ENCODE measurements at regions not wholly inside any gene's neighbourhood (a gene's known extent, or its start where the extent isn't known, plus 50 kb on each side); places are given as distances from the start of the nearest gene placed in this dataset.
A peak's percentile ranks its signal among the peaks of the same experiment; 100 is the strongest.

- Histone ChIP-seq H3K4me1 (peaks cover 0 to 3% of the 10 kb centered on the region in 2 donors), H3K27me3 (no peaks in the 10 kb centered on the region), H3K36me3 (no peaks in the 10 kb centered on the region), H3K9me3 (no peaks in the 10 kb centered on the region), H3K27ac (no peak overlapping the region), H3K4me3 (no peak overlapping the region)
- no peak for TF ChIP-seq POLR2AphosphoS5 (IDR thresholded peaks at IDR 0.05)
- no peak for TF ChIP-seq CTCF (IDR thresholded peaks at IDR 0.05)
- no peak for TF ChIP-seq POLR2A (IDR thresholded peaks at IDR 0.05)
- intact Hi-C loops (cut with DNase I; ENCODE audit: low total_unique reads): no loop called here
- DNase-seq (ENCODE audit: low spot score in 2 of 2): no peak
Observed at GRCh38 chr5:93805616-93806379, 64.4 kb upstream of the POU5F2 start.

DNA sequence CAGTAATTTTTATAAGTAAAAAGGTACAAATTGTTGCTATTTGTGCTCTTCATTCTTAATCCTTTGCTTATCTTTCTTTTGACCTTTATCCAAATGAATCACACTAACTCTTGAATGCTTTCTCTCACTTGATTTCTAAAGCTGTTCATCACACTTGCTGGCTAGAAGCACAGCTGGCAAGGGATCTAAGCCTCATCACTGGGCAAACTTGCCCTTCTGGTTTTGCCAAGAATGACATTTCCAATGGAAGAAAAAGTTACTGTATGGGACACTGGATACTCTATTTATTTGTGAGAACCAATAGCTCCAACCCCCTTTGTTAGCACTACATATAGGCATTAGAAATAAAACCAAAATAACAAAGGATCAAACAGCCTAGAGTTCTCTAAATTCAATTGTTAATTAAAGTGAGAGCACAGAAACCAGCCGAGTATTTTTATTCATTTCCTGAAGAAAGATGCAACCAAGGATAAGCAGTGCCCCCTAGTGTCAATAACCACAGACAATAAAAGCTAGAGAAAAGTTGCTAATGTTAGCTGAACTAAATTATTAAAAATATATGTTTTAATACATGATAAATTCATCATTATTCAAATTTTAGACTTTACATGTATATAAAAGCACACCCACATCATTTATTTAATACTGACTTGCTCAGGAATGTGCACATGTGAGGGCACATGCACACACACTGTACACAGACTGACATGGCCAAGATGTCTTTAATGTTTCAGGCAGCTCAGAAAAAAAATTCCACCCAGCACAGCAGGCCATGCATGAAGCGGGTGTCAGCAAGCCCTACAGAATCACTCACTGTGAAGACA lies 59.8 kb upstream of the POU5F2 start:
- Histone ChIP-seq H3K27ac (no peak overlapping the region), H3K4me3 (no peak overlapping the region), H3K36me3 (no peaks in the 10 kb centered on the region), H3K4me1 (peaks cover 0 to 5% of the 10 kb centered on the region in 2 donors), H3K27me3 (no peaks in the 10 kb centered on the region), H3K9me3 (no peaks in the 10 kb centered on the region)
- DNase-seq (ENCODE audit: low spot score in 2 of 2): no peak
- no peak for TF ChIP-seq POLR2AphosphoS5 (IDR thresholded peaks at IDR 0.05)
- TF ChIP-seq CTCF (IDR thresholded peaks at IDR 0.05): peak in 2 of 3 donors; percentile 36 to 50
- TF ChIP-seq POLR2A (IDR thresholded peaks at IDR 0.05): no peak
- intact Hi-C loops (cut with DNase I; ENCODE audit: low total_unique reads): loop anchor here (5.0 kb wide), 1 partner anchor 189 kb away; no protein-coding TSS in a partner anchor

GRCh38 chr5:93794954-93795353 lies 53.6 kb upstream of the POU5F2 start:
- no peaks in the 10 kb centered on the region for H3K9me3 ChIP-seq
- H3K4me3 ChIP-seq: no peak overlapping the region
- no peak overlapping the region for H3K27ac ChIP-seq
- no peak for TF ChIP-seq CTCF (IDR thresholded peaks at IDR 0.05)
- TF ChIP-seq POLR2A (IDR thresholded peaks at IDR 0.05): no peak
- TF ChIP-seq POLR2AphosphoS5 (IDR thresholded peaks at IDR 0.05): no peak
- H3K4me1 ChIP-seq: no peaks in the 10 kb centered on the region
- intact Hi-C loops (cut with DNase I; ENCODE audit: low total_unique reads): no loop called here
- DNase-seq (ENCODE audit: low spot score in 2 of 2): no peak
- H3K27me3 ChIP-seq: no peaks in the 10 kb centered on the region
- H3K36me3 ChIP-seq: no peaks in the 10 kb centered on the region

DNA sequence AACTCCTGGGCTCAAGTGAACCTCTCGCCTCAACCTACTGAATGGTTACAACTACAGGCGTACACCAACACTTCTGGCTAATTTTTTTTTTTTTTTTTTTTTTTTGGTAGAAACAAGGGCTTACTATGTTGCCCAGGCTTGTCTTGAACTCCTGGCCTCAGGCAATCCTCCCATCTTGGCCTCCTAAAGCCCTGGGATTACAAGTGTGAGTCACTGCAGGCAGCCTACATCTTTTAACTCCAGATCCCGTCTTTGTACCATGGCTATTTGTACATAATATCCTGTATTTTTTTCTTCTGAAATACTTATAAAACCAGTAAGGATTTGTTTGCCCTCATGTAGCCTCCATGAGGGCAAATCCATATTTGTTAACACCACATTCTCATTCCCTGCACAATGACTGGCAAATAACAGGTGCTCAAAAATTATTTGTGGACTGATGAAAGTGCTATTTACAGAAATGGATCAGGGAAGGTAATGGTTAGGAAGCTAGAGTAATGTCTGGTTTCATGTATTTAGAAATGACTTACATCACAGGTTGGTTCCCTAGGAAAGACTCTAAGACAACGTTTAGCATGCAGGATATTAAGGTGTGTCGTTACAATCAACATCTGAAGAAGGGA lies 51.9 kb upstream of the POU5F2 start:
- DNase-seq (ENCODE audit: low spot score in 2 of 2): no peak
- no peak for TF ChIP-seq POLR2AphosphoS5 (IDR thresholded peaks at IDR 0.05)
- TF ChIP-seq POLR2A (IDR thresholded peaks at IDR 0.05): no peak
- TF ChIP-seq CTCF (IDR thresholded peaks at IDR 0.05): no peak
- intact Hi-C loops (cut with DNase I; ENCODE audit: low total_unique reads): no loop called here

More for the DNA sequence above, 51.9 kb upstream of the POU5F2 start:
- H3K4me3 ChIP-seq: no peak overlapping the region
- no peaks in the 10 kb centered on the region for H3K27me3 ChIP-seq
- H3K36me3 ChIP-seq: no peaks in the 10 kb centered on the region
- no peaks in the 10 kb centered on the region for H3K4me1 ChIP-seq
- no peaks in the 10 kb centered on the region for H3K9me3 ChIP-seq
- H3K27ac ChIP-seq: no peak overlapping the region
